ENCODE measurements at regions not wholly inside any gene's neighbourhood (a gene's known extent, or its start where the extent isn't known, plus 50 kb on each side); places are given as distances from the start of the nearest gene placed in this dataset.

DNA sequence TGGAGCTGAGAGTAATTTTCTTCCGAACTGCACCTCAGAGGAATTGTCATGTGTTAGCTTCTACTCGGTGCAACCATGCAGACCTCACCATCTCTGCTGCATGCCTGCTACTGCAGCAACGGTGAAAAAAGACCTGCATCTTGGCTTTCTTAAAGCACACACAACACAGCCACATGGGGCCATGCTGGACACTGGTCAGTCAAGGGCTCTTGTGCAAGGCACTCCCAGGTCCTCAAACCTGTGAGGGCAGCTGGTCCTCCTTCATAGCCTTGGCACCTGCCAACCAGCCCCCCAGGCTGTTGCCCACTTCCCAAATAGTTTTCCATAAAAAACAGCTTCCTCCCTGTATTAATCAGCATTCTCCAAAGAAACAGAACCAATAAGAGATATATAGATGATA is 113.5 kb upstream of the TEX51 start:
- no peak for DNase-seq (ENCODE audit: low read depth)
- no peak overlapping the region for H3K4me3 ChIP-seq (ENCODE audit: low read depth, low read length)
- TF ChIP-seq POLR2A (IDR thresholded peaks at IDR 0.05; ENCODE audit: extremely low read depth, insufficient read length) (no peak), MYC (IDR thresholded peaks at IDR 0.05; ENCODE audit: low read depth, low read length) (no peak), MAX (IDR thresholded peaks at IDR 0.05; ENCODE audit: low read depth, low read length) (no peak)
- TF ChIP-seq, protein P1, sequence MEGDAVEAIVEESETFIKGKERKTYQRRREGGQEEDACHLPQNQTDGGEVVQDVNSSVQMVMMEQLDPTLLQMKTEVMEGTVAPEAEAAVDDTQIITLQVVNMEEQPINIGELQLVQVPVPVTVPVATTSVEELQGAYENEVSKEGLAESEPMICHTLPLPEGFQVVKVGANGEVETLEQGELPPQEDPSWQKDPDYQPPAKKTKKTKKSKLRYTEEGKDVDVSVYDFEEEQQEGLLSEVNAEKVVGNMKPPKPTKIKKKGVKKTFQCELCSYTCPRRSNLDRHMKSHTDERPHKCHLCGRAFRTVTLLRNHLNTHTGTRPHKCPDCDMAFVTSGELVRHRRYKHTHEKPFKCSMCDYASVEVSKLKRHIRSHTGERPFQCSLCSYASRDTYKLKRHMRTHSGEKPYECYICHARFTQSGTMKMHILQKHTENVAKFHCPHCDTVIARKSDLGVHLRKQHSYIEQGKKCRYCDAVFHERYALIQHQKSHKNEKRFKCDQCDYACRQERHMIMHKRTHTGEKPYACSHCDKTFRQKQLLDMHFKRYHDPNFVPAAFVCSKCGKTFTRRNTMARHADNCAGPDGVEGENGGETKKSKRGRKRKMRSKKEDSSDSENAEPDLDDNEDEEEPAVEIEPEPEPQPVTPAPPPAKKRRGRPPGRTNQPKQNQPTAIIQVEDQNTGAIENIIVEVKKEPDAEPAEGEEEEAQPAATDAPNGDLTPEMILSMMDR (IDR thresholded peaks at IDR 0.05; ENCODE audit: low read depth, low read length): no peak

DNA sequence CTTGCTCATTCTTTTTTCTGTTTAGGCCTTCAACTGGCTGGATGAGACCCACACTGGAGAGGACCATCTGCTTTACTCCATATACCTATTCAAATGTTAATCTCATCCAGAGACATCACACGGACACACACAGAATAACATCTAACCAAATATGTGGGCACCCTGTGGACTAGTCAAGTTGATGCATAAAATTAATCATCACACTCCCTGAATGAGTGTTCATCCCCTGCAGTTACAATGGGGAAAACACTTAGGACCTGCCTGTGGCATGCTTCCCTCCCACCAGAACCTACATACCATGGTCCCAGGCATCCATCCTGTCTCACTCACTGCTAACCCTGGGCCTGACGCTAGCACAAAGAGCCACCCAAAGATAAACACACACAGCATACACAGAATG is 112.8 kb upstream of the TEX51 start:
- no peak overlapping the region for H3K4me3 ChIP-seq (ENCODE audit: low read depth, low read length)
- TF ChIP-seq, protein P1 (IDR thresholded peaks at IDR 0.05; ENCODE audit: low read depth, low read length): no peak
- DNase-seq (ENCODE audit: low read depth): no peak

DNA sequence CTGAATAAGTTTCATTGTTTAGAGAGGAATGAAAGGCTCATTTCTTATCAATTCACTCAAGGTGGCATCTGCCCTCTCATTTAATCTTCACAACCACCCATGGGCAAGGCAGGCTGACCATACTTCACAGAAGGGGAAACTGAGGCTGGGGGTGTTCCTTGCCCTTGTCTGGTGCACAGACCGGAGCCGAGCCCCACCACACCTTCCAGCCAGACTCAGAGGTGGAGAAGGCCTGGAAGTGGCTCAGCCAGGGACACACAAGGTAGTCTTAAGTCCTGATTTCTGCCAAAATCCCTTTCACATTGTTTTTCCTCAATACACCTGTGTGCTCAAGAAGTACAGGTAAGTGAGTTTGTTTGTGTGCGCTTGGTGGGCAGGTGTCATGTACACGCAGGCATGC is 111.9 kb upstream of the TEX51 start:
- no peak for TF ChIP-seq POLR2A (IDR thresholded peaks at IDR 0.05; ENCODE audit: extremely low read depth, insufficient read length)
- TF ChIP-seq MAX (IDR thresholded peaks at IDR 0.05; ENCODE audit: low read depth, low read length): no peak
- TF ChIP-seq, protein P1 (IDR thresholded peaks at IDR 0.05; ENCODE audit: low read depth, low read length): no peak
- TF ChIP-seq MYC (IDR thresholded peaks at IDR 0.05; ENCODE audit: low read depth, low read length): no peak

GRCh38 chr2:126787289-126787688 is 111.4 kb upstream of the TEX51 start:
- H3K4me3 ChIP-seq (ENCODE audit: low read depth, low read length): no peak overlapping the region
- no peak for DNase-seq (ENCODE audit: low read depth)
- no peak for TF ChIP-seq MAX (IDR thresholded peaks at IDR 0.05; ENCODE audit: low read depth, low read length)
- no peak for TF ChIP-seq MYC (IDR thresholded peaks at IDR 0.05; ENCODE audit: low read depth, low read length)
- TF ChIP-seq, protein P1 (IDR thresholded peaks at IDR 0.05; ENCODE audit: low read depth, low read length): no peak
- TF ChIP-seq POLR2A (IDR thresholded peaks at IDR 0.05; ENCODE audit: extremely low read depth, insufficient read length): no peak

More for the DNA sequence above, 111.9 kb upstream of the TEX51 start:
- no peak for DNase-seq (ENCODE audit: low read depth)
- no peak overlapping the region for H3K4me3 ChIP-seq (ENCODE audit: low read depth, low read length)

- DNase-seq (ENCODE audit: low read depth): no peak
- TF ChIP-seq, protein P1 (IDR thresholded peaks at IDR 0.05; ENCODE audit: low read depth, low read length): no peak
- TF ChIP-seq MAX (IDR thresholded peaks at IDR 0.05; ENCODE audit: low read depth, low read length) (no peak), POLR2A (IDR thresholded peaks at IDR 0.05; ENCODE audit: extremely low read depth, insufficient read length) (no peak), MYC (IDR thresholded peaks at IDR 0.05; ENCODE audit: low read depth, low read length) (no peak)
- no peak overlapping the region for H3K4me3 ChIP-seq (ENCODE audit: low read depth, low read length)
These were observed 110.6 kb upstream of the TEX51 start for GRCh38 chr2:126788113-126788512.

DNA sequence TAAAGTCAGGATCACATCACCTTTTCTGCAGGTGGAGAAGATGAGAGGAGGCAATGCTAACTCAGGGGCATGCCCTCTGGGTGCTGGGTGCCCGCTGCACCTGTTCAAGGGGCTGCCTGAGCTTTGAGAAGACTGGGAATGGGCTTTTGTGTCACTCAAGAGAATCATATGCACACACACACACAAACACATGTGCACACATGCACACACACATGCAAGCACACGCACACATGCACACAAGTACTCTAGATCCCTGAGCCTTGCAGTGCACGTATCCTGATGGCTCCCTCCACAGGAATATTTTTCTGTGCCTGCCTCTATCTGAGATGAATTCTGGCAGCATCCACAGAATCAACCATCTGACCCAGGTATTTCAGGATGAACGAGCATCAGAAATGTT is 110.0 kb upstream of the TEX51 start:
- no peak for DNase-seq (ENCODE audit: low read depth)
- H3K4me3 ChIP-seq (ENCODE audit: low read depth, low read length): no peak overlapping the region
- TF ChIP-seq MAX (IDR thresholded peaks at IDR 0.05; ENCODE audit: low read depth, low read length): no peak
- TF ChIP-seq POLR2A (IDR thresholded peaks at IDR 0.05; ENCODE audit: extremely low read depth, insufficient read length): no peak
